NCI-H460 (cell line): ENCODE measurements at regions not wholly inside any gene's neighbourhood (a gene's known extent, or its start where the extent isn't known, plus 50 kb on each side); places are given as distances from the start of the nearest gene placed in this dataset.
A peak's percentile ranks its signal among the peaks of the same experiment; 100 is the strongest.
"Not testable (repeated sequence)": the region's sequence is repeated elsewhere in the genome, so short reads cannot be mapped to it uniquely, and the experiment has no call there.

Experiments
- DNase-seq: peaks from one replicate; pipeline ENCODE4 v3.0.0-alpha.2; 2016; ENCODE audit warnings: low read depth; ENCODE audit errors: extremely low read depth

- no peak for DNase-seq
Observed at GRCh38 chr3:35187908-35188307, 451.4 kb upstream of the ARPP21 start.

DNA sequence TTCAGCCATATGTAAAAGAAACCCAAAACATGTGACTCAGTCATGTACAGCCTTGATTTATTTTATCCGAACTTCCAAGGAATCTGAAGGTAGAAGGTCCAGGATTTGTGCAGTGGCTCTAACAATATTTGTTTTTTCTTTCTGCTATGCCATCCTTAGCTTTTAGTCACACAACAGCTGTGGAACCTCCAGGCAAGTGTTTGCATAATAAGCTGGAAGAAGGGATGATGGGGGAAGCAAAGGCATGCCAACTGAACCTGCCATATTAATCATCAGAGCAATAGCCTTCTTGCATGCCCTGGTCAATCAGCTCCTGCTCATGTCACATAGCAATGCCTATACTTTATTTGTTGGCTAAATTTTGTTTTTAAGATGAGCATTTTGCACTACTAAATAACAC, 444.7 kb upstream of the ARPP21 start:
- no peak for DNase-seq

- no peak for DNase-seq
Observed at GRCh38 chr3:35198857-35199256, 440.5 kb upstream of the ARPP21 start.

- DNase-seq = peak; percentile 3
Observed at GRCh38 chr3:35200056-35200455, 439.3 kb upstream of the ARPP21 start.

DNA sequence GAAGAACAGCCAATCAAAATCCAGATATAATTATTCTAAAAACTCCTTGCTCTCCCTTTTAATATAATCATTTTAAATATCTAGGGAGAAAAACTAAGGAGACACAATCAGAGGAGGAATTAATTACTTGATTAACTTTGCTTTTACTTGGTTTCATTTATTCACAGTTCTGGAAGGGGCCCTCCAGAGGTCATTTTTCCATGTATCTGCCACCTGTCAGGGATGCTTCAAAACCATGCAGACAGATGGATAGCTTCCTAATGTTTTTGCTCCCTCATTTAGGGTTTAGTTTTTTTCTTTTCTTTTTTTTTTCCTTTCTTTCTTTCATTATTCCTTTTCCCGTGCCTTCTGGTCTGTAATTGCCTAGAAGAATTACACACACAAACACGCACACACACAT, 438.1 kb upstream of the ARPP21 start:
- DNase-seq = no peak

DNA sequence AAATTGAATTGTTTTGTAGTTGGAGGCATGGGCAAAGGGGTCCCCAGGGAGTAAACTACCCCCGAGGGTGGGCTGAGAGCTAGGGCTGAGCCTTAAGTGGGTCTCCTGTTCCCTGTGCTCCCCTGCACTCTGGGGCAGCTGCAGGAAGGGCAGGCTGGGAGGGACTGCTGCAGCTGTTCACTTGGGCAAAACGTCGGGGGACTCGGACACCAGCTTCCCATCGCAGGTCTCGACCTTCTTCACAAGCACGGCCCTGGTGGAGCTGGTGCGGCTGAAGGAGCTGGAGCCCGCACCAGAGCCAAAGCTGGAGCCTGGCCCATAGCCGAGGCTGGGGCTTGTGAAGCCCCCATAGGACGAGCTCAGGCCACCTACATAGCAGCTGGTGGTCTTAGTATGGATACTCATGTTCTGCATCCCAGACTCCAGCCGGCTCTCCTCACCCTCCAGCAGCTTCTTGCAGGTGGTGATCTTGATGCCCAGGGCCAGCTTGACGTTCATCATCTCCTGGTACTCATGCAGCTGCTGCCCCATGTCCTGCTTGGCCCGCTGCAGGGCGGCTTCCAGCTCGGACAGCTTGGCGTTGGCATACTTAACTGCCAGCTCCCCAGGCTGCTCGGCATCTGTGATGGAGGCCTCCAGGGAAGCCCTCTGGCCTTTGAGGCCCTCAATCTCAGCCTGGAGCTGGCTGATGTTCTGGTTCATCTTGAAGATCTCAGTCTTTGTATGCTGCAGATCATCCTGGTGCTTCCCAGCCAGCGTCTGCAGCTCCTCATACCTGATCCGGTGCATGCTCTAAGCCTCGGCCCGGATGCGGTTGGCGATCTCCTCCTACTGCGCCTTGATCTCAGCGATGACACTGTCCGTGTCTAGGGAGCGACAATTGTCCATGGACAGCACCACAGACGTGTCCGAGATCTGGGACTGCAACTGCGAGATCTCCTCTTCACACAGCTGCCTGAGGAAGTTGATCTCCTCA, 423.5 kb upstream of the ARPP21 start:
- no peak for DNase-seq

GRCh38 chr3:35216501-35217266, 422.6 kb upstream of the ARPP21 start:
- DNase-seq = no peak

DNA sequence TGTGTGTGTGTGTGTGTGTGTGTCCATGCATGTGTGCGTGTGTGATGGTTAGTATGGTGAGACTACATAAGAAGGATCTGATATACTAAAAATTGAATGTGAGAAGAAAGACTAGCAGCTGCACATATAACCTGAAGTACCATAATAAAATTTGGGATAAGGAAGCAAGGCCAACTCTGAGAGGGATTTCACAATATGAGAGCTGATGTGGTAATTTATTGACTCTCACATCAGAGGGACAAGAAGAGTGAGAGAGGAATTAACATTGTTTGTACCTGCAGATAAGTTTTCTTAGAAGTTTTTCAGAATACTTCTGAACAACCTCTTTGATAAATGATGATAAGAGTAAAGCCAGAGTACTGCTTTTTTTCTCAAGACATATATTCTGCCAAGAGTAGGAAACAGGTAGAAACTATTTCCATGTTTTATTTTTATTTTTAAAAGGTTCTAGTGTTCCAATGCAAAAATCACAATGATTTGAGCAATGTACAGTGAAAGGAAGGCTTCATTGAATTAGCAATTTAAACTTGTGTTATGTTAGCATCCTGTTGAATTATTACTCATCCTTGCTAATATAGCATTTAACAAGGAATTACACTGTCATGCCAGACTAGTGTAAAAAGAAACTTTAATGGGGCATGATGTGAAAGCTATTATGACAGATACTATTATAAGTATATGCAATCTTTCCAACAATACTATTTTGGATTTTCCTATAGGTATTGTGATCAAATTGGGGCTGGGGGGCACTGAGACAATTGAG, 415.5 kb upstream of the ARPP21 start:
- no peak for DNase-seq

DNA sequence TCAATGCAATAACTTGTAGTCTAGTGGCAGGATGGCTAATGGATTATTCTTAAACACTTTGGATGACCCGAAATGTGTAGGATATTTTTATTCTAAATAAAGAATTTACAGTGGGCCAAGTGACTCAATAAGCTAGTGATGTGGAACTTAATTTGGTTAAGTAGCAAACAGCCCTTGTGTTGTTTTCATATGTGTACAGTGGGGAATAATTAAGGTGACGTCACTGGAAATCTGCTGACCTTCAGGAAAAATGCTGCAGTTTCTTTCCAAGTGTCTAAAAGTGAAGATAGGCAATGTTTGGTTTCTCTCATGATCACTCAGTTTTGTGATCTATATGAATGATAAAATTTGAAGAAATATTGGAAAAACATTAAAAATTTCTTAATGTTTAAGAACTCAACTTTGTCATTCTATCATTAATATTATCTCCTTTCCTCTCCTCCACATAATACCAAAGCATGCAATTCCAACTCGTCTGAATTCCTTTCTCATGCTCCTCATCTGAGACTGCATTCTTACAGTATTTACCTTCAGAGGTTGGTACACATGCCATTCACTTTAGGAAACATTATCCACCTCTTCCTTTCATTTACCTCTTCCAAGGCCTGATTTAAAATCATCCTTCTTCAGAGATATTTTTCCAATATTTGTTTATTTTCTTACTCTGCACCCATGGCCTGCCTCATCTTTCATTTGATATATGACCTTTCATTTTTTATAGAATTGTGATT, 414.6 kb upstream of the ARPP21 start:
- DNase-seq = no peak

DNA sequence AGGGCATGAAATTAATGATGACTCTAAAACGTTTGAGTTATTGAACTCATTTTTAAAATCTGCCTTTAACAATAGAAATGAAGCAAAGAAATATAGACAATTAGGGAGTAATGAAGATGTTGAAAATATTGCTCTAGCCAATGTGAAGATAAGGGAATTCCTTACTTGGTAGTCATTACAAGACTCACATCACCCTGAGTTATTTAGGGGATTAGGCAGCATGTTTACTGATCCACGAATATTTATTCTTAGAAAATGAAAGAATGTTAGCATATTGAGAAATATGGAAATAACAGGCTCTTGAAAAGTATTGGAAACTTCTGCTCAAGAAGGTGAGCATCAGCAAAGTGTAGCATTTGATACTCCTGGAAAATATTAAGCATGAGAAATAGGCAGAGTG, 398.1 kb upstream of the ARPP21 start:
- DNase-seq = no peak

DNA sequence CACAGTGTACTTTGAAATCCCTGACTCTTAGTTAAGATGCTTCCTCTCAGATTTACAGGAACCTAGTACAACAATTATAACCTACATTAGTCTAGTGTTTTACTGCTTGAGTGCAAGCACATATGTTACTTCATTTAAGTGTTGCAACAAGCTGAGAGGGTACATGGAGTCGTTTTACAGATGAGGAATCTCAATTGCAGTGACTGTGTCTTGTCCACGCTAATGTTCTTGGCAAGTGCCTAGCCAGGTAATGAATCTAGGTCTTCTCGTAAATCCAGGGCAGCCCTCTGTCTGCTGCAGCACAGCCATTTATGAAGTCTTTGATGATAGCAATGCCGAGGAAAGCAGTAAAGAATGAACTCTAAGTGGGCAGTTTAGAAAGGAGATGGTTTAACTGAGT, 384.4 kb upstream of the ARPP21 start:
- no peak for DNase-seq

- DNase-seq = no peak
Observed at GRCh38 chr3:35257641-35258040, 381.7 kb upstream of the ARPP21 start.

DNA sequence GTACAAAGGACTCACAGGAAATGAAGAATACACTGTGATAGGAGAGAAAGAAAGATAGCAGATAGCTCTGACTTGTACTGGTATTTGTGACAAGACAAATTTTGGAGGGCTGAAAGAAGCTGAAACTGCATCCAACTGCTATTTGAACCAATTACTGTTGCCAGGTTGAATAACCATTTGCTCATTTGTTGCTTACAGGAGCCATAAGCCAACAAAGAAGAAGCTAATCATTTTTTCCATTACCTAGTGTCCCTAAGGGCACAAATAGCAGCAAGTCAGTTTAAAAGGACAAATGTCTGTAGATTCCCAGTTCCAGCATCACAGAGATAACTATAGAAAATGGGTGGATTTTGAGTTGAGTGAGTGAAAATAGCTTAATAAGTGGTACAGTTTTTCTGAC, 376.9 kb upstream of the ARPP21 start:
- no peak for DNase-seq

- no peak for DNase-seq
Observed at GRCh38 chr3:35263477-35263876, 375.8 kb upstream of the ARPP21 start.

GRCh38 chr3:35266065-35266464, 373.3 kb upstream of the ARPP21 start:
- not testable (repeated sequence) for DNase-seq

DNA sequence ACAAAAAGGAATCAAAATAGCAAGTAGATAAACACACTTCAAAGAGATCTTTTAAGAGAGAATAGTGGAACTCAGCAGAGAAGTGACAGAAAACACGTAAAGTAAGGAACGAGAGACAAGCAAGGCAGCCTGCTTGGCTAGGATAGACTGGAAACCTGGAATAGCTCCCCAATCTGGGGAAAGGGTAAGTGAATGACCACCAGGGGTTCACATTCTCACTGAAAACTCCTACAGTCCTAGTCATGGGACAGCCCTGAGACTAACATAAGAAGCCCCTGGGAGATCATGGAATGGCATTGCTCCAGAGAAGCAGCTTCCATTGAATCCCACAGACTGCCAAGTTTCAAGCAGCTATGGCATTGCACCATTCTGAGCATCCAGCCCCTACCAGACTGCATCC, 363.6 kb upstream of the ARPP21 start:
- no peak for DNase-seq

DNA sequence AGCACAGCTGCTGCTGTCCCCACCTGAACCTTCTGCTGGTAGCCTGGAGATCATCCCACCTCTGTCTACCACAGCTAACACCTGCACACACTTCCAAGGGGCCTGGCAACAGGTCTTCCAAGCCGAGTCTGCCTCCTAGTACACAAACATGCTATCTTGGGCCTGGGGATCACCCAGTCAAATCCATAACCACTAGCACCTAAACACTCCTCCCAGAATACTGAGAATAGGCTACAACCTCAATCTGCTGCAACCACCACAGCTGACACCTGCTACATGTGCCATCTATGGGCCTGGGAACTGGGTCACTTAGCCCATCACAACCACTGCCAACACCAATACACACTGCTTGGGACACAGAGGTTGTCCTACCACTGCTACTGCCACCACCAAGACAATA, 362.8 kb upstream of the ARPP21 start:
- no peak for DNase-seq

- no peak for DNase-seq
Observed at GRCh38 chr3:35291471-35292236, 347.7 kb upstream of the ARPP21 start.

DNA sequence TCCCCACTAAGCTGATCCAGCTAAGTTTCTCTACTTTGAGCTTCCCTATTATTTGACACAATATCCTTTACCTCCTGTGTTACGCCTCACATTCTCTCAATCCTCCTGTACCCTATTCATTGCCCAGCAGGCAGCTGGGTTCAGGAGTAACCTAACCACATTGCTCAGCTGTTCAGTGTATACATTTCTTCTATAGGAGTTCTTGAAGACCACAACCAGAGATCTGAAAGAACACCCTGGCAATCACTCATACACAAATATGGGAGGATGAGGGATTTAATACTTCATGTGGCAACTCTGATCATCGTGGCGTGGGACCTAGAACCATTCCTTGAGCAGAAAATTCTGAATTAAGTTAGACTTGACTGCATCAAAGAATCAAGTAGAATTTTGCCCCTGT, 346.8 kb upstream of the ARPP21 start:
- no peak for DNase-seq

DNA sequence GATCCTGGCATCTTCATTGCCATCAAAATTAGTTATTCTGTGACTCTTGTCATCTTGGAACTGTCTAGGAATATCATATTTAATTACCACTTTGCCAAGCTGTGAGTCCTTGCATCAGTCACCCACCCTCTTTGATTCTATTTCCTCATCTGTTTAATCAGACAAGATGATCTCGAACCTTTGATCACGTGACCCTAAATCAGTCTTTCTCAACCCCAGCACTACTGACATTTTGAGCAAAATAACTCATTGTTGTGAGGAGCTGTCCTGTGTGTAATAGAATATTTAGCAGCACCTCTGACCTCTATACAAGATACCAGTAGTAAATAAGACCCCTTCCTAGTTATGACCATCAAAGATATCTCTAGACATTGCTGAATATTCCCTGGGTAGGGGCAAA, 343.4 kb upstream of the ARPP21 start:
- no peak for DNase-seq
